ENCODE measurements at regions not wholly inside any gene's neighbourhood (a gene's known extent, or its start where the extent isn't known, plus 50 kb on each side); places are given as distances from the start of the nearest gene placed in this dataset.

GRCh38 chr11:32032052-32032451, 58.8 kb upstream of the RCN1 start:
- TF ChIP-seq CTCF (IDR thresholded peaks at IDR 0.05) (no peak), POLR2A (IDR thresholded peaks at IDR 0.05) (no peak)

Measured in Peyer's patch (tissue), 4 donors.